Prostate gland (tissue), 2 donors: ENCODE measurements at regions not wholly inside any gene's neighbourhood (a gene's known extent, or its start where the extent isn't known, plus 50 kb on each side); places are given as distances from the start of the nearest gene placed in this dataset.

Source experiments
- DNase-seq: peaks from one replicate; pipeline ENCODE4 v3.0.0-alpha.2; 2019; ENCODE audit warnings: low spot score
- H3K27ac ChIP-seq, 2 donors: fragments of 200-600 bp; sonication (generic); 2 replicates each; pipeline ENCODE4 v1.5.1; 2017 to 2019
- H3K27me3 ChIP-seq: fragments of 200-600 bp; sonication (generic); replicated peaks from 2 replicates; pipeline ENCODE4 v1.5.1; 2019; ENCODE audit not compliant: insufficient read depth
- H3K36me3 ChIP-seq, 2 donors: fragments of 200-600 bp; sonication (generic); 1 replicate in 1 of 2; 2 replicates in 1 of 2; pipeline versions ENCODE4 v1.5.1 to v1.8.1; 2017 to 2019
- H3K4me1 ChIP-seq: fragments of 200-600 bp; sonication (generic); replicated peaks from 2 replicates; pipeline ENCODE4 v1.5.1; 2019
- H3K4me3 ChIP-seq, 2 donors: fragments of 200-600 bp; sonication (generic); 2 replicates each; pipeline ENCODE4 v1.5.1; 2017 to 2019
- H3K9me3 ChIP-seq: fragments of 200-600 bp; sonication (generic); 2 replicates; pipeline ENCODE4 v1.5.1; 2017
- CTCF ChIP-seq, 4 experiments: fragments of 200-600 bp in 2 of 4; fragments of 450-650 bp in 2 of 4; sonication (generic) in 2 of 4; IDR thresholded peaks; 1 replicate in 3 of 4; 2 replicates in 1 of 4; pipeline ENCODE4 v1.5.1; 2016 to 2019; ENCODE audit warnings: antibody characterized with exemption in 4 of 4, mild to moderate bottlenecking in 2 of 4, moderate library complexity in 2 of 4
- POLR2A ChIP-seq: fragments of 450-650 bp; IDR thresholded peaks from one replicate; pipeline ENCODE4 v1.6.1; 2016; ENCODE audit warnings: antibody characterized with exemption, mild to moderate bottlenecking
- POLR2AphosphoS5 ChIP-seq: sonication (generic); formaldehyde crosslinking; IDR thresholded peaks from one replicate; pipeline ENCODE4 v1.6.1; 2017; ENCODE audit warnings: antibody characterized with exemption
- WGBS: methylation state at CpG from one replicate; pipeline ENCODE4 v1.1.5; 2018; 5-methylcytosine and 5-hydroxymethylcytosine counted together
- intact Hi-C: fragments of 100-400 bp; cut with DNase I; formaldehyde crosslinking; loops from one replicate; pipeline ENCODE4 v1.14.2; 2022

GRCh38 chr3:176935194-176935888 lies 261.9 kb downstream of the TBL1XR1 start:
- TF ChIP-seq POLR2A (no peak), CTCF (IDR thresholded peaks at IDR 0.05) (no peak), POLR2AphosphoS5 (no peak)
- intact Hi-C loops = loop anchor here (5.0 kb wide), 1 partner anchor 423 kb away; no protein-coding TSS in a partner anchor
- no peak for DNase-seq
- Histone ChIP-seq H3K27ac (no peak overlapping the region), H3K36me3 (no peaks in the 10 kb centered on the region), H3K4me3 (no peak overlapping the region), H3K4me1 (no peaks in the 10 kb centered on the region), H3K27me3 (no peaks in the 10 kb centered on the region), H3K9me3 (no peaks in the 10 kb centered on the region)
- WGBS = 73% methylated on average over 2 of the region's 2 CpGs

- Histone ChIP-seq H3K36me3 (no peaks in the 10 kb centered on the region), H3K27ac (no peak overlapping the region), H3K27me3 (no peaks in the 10 kb centered on the region), H3K9me3 (no peaks in the 10 kb centered on the region), H3K4me1 (no peaks in the 10 kb centered on the region), H3K4me3 (no peak overlapping the region)
- no peak for DNase-seq
- intact Hi-C loops = loop anchor here (5.0 kb wide), 1 partner anchor 422 kb away; no protein-coding TSS in a partner anchor
- WGBS = 100% methylated on average over 2 of the region's 2 CpGs
- TF ChIP-seq POLR2A (no peak), CTCF (IDR thresholded peaks at IDR 0.05) (no peak), POLR2AphosphoS5 (no peak)
These were observed 262.6 kb downstream of the TBL1XR1 start for GRCh38 chr3:176934698-176935097.

- no peak for DNase-seq
These were observed 263.6 kb downstream of the TBL1XR1 start for GRCh38 chr3:176933704-176934103.

GRCh38 chr3:176932433-176932832 lies 264.8 kb downstream of the TBL1XR1 start:
- TF ChIP-seq POLR2A = no peak
- no peak for TF ChIP-seq CTCF (IDR thresholded peaks at IDR 0.05)
- no peak for TF ChIP-seq POLR2AphosphoS5
- WGBS = 71% methylated on average over 3 of the region's 3 CpGs
- H3K4me1 ChIP-seq = no peaks in the 10 kb centered on the region
- no peaks in the 10 kb centered on the region for H3K9me3 ChIP-seq
- no peak overlapping the region for H3K27ac ChIP-seq
- no peak overlapping the region for H3K4me3 ChIP-seq
- DNase-seq = no peak
- intact Hi-C loops = no loop called here
- H3K36me3 ChIP-seq = no peaks in the 10 kb centered on the region
- H3K27me3 ChIP-seq = no peaks in the 10 kb centered on the region

More at GRCh38 chr3:176933704-176934103, 263.6 kb downstream of the TBL1XR1 start:
- intact Hi-C loops = no loop called here
- no peak overlapping the region for H3K4me3 ChIP-seq
- H3K27ac ChIP-seq = no peak overlapping the region
- no peaks in the 10 kb centered on the region for H3K4me1 ChIP-seq
- no peaks in the 10 kb centered on the region for H3K9me3 ChIP-seq
- 85% methylated on average over 8 of the region's 8 CpGs for WGBS
- TF ChIP-seq POLR2A (no peak), CTCF (IDR thresholded peaks at IDR 0.05) (no peak), POLR2AphosphoS5 (no peak)
- no peaks in the 10 kb centered on the region for H3K27me3 ChIP-seq
- H3K36me3 ChIP-seq = no peaks in the 10 kb centered on the region

GRCh38 chr3:176931991-176932390 lies 265.3 kb downstream of the TBL1XR1 start:
- no peaks in the 10 kb centered on the region for H3K36me3 ChIP-seq
- intact Hi-C loops = no loop called here
- no peaks in the 10 kb centered on the region for H3K27me3 ChIP-seq
- no peak overlapping the region for H3K4me3 ChIP-seq
- DNase-seq = no peak
- no peaks in the 10 kb centered on the region for H3K4me1 ChIP-seq
- no peaks in the 10 kb centered on the region for H3K9me3 ChIP-seq
- no peak for TF ChIP-seq POLR2A
- TF ChIP-seq POLR2AphosphoS5 = no peak
- no peak for TF ChIP-seq CTCF (IDR thresholded peaks at IDR 0.05)
- H3K27ac ChIP-seq = no peak overlapping the region
- WGBS = 85% methylated on average over 2 of the region's 2 CpGs
